ENCODE measurements at regions not wholly inside any gene's neighbourhood (a gene's known extent, or its start where the extent isn't known, plus 50 kb on each side); places are given as distances from the start of the nearest gene placed in this dataset.
"Not testable (repeated sequence)": the region's sequence is repeated elsewhere in the genome, so short reads cannot be mapped to it uniquely, and the experiment has no call there.

GRCh38 chr3:31094048-31094447, 199.6 kb upstream of the GADL1 start:
- no peak for TF ChIP-seq CTCF (IDR thresholded peaks at IDR 0.05; ENCODE audit: control insufficient read depth, insufficient read depth, low read depth, low read length, missing control alignments)
- DNase-seq (ENCODE audit: low read depth): no peak
- no peak overlapping the region for H3K4me3 ChIP-seq (ENCODE audit: control insufficient read depth, low read depth, low read length)

GRCh38 chr3:31095255-31095654, 200.8 kb upstream of the GADL1 start:
- no peak for TF ChIP-seq CTCF (IDR thresholded peaks at IDR 0.05; ENCODE audit: control insufficient read depth, insufficient read depth, low read depth, low read length, missing control alignments)
- DNase-seq (ENCODE audit: low read depth): no peak
- no peak overlapping the region for H3K4me3 ChIP-seq (ENCODE audit: control insufficient read depth, low read depth, low read length)

GRCh38 chr3:31096661-31097395, 202.4 kb upstream of the GADL1 start:
- no peak for TF ChIP-seq CTCF (IDR thresholded peaks at IDR 0.05; ENCODE audit: control insufficient read depth, insufficient read depth, low read depth, low read length, missing control alignments)
- no peak overlapping the region for H3K4me3 ChIP-seq (ENCODE audit: control insufficient read depth, low read depth, low read length)
- no peak for DNase-seq (ENCODE audit: low read depth)

- H3K4me3 ChIP-seq (ENCODE audit: control insufficient read depth, low read depth, low read length): no peak overlapping the region
- TF ChIP-seq CTCF (IDR thresholded peaks at IDR 0.05; ENCODE audit: control insufficient read depth, insufficient read depth, low read depth, low read length, missing control alignments): no peak
- DNase-seq (ENCODE audit: low read depth): no peak
Measured at GRCh38 chr3:31100519-31100918, 206.1 kb upstream of the GADL1 start.

GRCh38 chr3:31101285-31101684, 206.8 kb upstream of the GADL1 start:
- DNase-seq (ENCODE audit: low read depth); H3K4me3 ChIP-seq (ENCODE audit: control insufficient read depth, low read depth, low read length): not testable (repeated sequence)

- no peak for TF ChIP-seq CTCF (IDR thresholded peaks at IDR 0.05; ENCODE audit: control insufficient read depth, insufficient read depth, low read depth, low read length, missing control alignments)
Measured at GRCh38 chr3:31102196-31102879, 207.9 kb upstream of the GADL1 start.

GRCh38 chr3:31103181-31103580, 208.7 kb upstream of the GADL1 start:
- no peak overlapping the region for H3K4me3 ChIP-seq (ENCODE audit: control insufficient read depth, low read depth, low read length)
- DNase-seq (ENCODE audit: low read depth): no peak
- no peak for TF ChIP-seq CTCF (IDR thresholded peaks at IDR 0.05; ENCODE audit: control insufficient read depth, insufficient read depth, low read depth, low read length, missing control alignments)

More at GRCh38 chr3:31102196-31102879, 207.9 kb upstream of the GADL1 start:
- H3K4me3 ChIP-seq (ENCODE audit: control insufficient read depth, low read depth, low read length): no peak overlapping the region
- no peak for DNase-seq (ENCODE audit: low read depth)
